ENCODE measurements at regions not wholly inside any gene's neighbourhood (a gene's known extent, or its start where the extent isn't known, plus 50 kb on each side); places are given as distances from the start of the nearest gene placed in this dataset.

DNA sequence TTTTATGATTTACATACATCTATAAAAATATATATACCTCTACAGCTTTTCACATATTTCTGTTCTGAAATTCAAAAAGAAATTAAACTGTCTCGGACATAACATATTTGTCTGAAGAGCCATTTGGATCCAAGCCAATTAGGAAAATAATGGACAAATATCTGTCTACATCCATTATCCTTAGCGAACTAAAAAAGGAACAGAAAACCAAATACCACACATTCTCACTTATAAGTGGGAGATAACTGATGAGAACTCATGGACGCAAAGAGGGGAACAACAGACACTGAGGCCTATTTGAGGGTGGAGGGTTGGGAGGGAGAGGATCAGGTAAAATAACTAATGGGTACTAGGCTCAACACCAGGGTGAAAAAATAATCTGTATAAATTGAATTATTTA lies 829.4 kb upstream of the ALCAM start:
- DNase-seq = no peak

DNA sequence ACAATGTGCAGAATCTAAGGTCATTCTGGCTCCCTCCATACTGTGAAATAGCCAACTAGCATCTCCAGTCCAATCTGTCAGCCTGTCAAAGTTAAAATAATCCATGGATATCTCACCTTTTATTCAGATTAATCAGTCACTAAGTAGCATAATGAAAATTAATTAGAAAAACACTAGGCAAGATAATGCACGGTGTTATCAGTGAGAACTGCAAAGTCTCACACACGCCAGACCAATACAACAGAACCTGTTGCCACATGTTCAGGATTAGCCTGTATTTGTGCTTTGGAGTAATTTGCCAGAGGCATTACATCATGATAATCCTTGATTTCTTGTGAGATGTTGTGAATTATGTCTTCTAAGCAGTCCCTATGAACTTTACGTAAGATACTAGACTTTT lies 820.4 kb upstream of the ALCAM start:
- DNase-seq = no peak

- DNase-seq = no peak
Observed at GRCh38 chr3:104547031-104547430, 819.7 kb upstream of the ALCAM start.

DNA sequence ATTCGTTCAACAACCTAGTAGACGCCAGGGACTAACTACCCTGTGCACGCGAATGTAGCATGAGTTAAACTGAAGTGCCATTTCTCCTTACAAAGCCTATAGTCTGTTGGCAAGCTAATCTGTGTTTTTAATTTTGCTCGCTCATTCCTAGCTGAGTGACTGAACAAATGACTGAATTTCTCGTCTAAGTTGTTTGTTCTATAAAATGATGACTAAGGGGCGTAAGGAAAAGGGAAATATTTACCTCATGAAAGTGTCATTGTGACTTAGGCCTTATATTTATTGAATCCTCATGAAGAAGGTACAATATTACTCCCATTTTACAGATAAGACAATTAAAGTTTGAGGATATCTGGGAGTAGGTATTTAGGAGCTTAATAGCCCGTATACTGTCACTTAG lies 818.3 kb upstream of the ALCAM start:
- DNase-seq = no peak

DNA sequence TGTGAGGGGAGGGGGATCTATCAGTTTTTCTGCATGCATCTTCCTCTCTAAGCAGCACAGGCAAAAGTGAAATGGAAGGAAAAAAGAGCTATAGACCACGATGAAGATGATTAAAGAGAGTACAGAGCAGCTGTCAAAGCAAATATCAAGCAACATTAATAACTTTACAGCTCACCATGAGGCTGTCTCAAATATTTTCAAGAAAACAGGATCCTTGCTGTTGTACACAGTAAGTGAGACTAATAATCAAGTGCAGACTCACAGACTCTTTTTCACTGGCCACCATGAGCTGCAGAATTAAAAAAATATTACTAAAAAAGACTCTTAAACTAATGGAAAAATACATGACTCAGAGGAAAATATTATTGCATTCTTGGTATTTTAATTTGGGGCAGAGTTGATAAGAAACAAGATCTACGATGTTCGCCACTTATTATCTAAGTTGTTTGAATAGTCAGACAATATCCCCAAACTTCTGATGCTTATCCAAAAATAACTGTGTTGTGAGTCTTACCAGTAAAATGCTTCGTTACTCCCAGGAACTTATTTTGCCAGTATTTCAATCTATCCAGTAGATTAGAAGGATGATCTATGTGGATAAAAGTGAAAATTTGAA lies 817.5 kb upstream of the ALCAM start:
- DNase-seq = no peak

DNA sequence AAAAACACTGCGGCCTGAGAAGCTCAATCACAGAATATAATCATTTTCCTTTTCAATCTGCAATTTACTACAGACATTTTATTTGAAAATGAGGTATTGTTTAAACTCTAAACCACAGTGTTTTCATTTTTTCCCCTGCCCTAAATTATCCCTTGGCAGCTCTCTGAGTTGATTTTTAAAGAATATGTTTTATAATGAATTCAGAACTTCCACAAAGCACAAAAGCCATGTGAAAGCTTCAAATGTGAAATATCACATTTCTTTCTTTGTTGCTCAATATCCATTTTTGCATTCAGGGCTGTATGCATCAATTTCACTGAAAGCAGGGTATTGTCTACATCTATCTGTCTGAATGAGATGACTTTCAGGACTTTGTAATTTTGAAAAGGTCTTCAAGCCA lies 813.6 kb upstream of the ALCAM start:
- DNase-seq = no peak

DNA sequence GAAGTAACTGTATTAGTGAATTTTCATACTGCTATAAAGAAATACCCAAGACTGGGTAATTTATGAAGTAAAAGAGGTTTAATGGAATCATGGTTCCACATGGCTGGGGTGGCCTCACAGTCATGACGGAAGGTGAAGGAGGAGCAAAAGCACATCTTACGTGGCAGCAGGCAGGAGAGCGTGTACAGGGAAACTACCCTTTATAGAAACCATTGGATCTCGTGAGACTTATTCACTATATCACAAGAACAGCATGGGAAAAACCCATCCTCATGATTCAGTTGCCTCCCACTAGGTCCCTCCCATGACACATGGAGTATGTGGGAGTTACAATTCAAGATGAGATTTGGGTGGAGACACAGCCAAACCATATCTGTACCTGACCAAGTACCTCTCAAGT lies 812.3 kb upstream of the ALCAM start:
- no peak for DNase-seq

DNA sequence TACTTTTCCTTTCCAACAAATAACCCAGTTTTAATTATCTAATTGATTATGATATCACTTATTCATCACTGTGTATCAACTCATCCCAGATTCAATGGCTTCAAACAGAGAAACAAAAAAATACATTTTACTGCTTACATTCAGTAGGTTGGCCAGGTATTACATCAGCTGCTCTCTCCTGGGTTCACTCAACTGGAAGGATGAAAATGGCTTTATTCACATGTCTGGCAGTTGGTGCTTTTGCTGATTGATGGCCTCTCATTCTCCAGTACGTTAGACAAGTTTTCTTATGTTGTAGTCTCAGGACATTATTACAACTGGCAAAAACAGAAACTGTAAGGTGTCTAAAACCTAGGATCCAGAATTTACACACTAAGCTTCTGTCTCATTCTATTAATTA lies 811.0 kb upstream of the ALCAM start:
- no peak for DNase-seq

DNA sequence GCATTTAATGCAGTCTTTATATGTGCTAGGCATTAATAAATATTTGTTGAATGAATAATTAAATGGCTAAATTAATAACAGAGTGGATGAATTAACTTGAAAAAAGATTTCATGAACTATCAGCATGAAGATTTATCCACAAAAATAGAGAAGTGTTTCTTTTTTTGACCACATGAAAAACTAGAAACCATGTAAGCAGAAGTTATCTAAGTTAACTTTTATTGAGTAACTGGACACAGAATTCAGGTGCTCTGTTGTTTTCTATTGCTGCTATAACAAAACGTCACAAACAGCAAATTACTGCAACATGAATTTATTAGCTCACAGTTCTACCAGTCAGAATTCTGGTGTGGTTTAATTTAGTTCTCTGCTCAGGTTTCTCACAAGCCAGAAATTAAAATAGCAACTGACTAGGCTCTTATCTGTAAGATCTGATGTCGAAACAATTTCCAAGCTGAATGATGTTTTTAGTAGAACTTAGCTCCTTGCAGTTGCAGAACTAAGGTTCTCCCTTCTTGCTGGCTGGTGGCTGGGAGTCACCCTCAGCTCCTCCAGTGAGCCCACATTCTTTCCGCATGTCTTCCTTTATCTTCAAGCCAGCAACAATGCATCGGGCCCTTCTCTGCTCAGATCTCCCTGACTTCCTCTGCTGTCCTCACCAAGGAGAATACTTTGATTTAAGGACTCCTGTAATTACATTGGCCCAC lies 810.2 kb upstream of the ALCAM start:
- DNase-seq = no peak

DNA sequence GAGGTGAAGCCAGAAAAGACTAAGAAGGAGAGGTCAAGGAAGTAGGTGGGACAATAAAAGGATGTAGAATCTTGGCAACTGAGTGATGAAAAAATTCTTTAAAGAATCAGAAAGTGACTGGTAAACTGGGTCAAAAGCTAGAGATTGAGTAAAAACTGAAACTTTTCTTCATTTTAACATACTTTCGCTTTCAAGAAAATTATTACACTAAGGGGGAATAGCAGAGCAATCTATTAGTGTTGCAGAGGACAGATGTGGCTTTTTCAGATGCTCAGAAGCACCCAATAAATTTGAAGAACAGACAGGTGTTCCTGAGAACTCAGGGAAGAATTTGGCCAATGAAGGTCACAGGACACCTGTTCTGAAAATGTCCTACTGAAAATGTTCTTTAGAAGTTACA lies 805.4 kb upstream of the ALCAM start:
- DNase-seq = no peak

DNA sequence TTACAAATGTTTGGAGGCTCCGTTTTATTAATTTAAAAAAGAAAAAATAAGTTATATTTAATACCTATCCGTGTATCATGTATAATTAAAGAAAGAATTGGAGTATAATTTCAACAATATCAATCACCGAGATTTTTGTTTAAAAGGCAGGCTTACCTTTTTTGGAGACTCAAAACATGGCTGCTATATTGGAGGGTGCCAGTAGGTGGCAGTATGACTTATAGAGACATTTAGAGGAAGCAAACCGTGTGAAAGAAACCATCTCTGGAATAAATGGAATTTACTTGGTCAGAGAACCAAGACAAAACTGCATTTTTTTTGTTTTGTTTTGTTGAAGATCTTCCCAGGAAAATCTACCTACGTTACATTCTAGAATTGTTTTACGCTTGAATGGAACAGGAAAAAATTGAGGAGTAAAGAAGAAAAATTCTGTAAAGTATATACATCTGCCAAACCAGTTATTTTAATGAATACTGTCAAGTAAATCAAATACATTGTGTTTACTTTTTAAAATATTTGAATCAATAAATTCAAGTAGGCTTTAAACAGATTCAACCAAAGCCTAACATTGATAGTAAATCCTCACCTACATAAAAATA lies 802.6 kb upstream of the ALCAM start:
- no peak for DNase-seq

GRCh38 chr3:104566054-104566453 lies 800.7 kb upstream of the ALCAM start:
- DNase-seq = no peak

- DNase-seq = no peak
Observed at GRCh38 chr3:104575634-104576033, 791.1 kb upstream of the ALCAM start.

DNA sequence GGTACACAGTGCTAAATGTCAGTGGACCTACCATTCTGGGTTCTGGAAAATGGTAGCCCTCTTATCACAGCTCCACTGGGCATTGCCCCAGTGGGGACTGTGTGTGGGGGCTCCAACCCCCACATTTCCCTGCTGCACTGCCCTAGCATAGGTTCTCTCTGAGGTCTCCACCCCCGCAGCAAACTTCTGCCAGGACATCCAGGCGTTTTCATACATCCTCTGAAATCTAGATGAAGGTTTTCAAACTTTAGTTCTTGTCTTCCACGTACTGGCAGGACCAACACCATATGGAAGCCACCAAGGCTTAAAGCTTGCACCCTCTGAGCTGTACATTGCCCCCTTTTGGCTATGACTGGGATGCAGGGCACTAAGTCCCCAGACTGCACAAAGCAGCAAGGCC lies 788.2 kb upstream of the ALCAM start:
- no peak for DNase-seq

GRCh38 chr3:104582092-104582491 lies 784.6 kb upstream of the ALCAM start:
- DNase-seq = no peak

DNA sequence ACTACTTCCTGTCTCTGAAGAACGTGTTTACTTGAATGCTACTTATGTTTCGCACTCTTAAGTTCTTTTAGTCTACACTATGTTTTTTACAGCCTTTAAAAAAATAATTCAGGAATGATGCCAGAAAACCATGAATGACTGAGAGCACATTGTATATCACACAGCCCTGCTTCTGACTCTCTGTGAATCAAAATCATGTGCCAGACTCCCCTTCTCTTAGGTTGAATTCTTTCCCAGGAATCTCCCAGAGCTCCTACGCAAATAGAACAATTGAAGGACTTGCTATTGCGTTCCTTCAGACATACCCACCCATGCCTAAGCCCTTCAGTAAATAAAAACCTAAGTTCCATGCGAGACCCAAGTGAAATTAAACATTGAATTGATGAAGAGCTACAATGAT lies 782.0 kb upstream of the ALCAM start:
- DNase-seq = no peak

- no peak for DNase-seq
Observed at GRCh38 chr3:104586344-104586743, 780.4 kb upstream of the ALCAM start.

GRCh38 chr3:104588442-104588841 lies 778.3 kb upstream of the ALCAM start:
- no peak for DNase-seq

- no peak for DNase-seq
Observed at GRCh38 chr3:104591776-104592175, 774.9 kb upstream of the ALCAM start.

- DNase-seq = no peak
Observed at GRCh38 chr3:104594491-104594890, 772.2 kb upstream of the ALCAM start.

- no peak for DNase-seq
Observed at GRCh38 chr3:104596054-104596453, 770.7 kb upstream of the ALCAM start.

- peak; percentile 24 for DNase-seq
Observed at GRCh38 chr3:104596551-104596950, 770.2 kb upstream of the ALCAM start.

- DNase-seq = no peak
Observed at GRCh38 chr3:104598848-104599511, 767.7 kb upstream of the ALCAM start.
